ENCODE measurements at regions not wholly inside any gene's neighbourhood (a gene's known extent, or its start where the extent isn't known, plus 50 kb on each side); places are given as distances from the start of the nearest gene placed in this dataset.

DNA sequence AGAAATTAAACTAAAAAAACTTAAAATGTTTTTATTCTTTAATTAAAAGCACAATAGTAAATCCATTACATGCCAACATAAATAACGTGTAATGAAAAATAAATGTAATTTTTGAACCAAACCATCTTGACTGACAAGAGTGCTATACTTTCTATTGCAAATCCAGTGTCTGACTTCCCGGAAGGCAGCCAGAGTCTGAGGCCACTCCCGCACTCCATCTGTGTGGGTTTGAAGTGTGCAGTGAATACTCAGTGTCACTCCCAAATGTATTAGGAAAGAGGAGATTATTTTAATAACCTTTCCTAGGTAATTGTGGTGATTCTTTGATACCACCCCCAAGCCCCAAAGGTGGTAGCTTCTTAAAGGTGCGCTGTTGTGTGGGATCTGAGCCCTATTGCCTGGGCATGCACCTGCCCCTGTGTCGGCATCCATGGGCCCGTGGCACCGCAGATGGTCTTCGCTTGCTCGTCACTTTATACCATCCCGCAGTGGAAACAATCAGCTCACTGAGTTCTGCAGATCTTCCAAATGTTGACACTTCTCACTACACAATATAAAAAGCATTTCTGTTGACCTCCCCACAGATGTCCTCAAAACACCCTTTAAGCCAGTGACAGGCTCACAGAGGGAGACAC lies 391.2 kb downstream of the THBS2 start:
- no peak for ATAC-seq (ENCODE audit: poor library complexity)
- intact Hi-C loops (cut with DNase I, micrococcal nuclease), result no loop called here
- no peaks in the 10 kb centered on the region for H3K27me3 Mint-ChIP-seq
- DNase-seq, result no peak
- H3K9me3 Mint-ChIP-seq, result no peaks in the 10 kb centered on the region
- H3K36me3 Mint-ChIP-seq (ENCODE audit: low read depth), result no peaks in the 10 kb centered on the region
- no peak overlapping the region for H3K27ac ChIP-seq (ENCODE audit: low read depth in 1 of 2, low read length in 2 of 2)
- TF ChIP-seq, protein P1, sequence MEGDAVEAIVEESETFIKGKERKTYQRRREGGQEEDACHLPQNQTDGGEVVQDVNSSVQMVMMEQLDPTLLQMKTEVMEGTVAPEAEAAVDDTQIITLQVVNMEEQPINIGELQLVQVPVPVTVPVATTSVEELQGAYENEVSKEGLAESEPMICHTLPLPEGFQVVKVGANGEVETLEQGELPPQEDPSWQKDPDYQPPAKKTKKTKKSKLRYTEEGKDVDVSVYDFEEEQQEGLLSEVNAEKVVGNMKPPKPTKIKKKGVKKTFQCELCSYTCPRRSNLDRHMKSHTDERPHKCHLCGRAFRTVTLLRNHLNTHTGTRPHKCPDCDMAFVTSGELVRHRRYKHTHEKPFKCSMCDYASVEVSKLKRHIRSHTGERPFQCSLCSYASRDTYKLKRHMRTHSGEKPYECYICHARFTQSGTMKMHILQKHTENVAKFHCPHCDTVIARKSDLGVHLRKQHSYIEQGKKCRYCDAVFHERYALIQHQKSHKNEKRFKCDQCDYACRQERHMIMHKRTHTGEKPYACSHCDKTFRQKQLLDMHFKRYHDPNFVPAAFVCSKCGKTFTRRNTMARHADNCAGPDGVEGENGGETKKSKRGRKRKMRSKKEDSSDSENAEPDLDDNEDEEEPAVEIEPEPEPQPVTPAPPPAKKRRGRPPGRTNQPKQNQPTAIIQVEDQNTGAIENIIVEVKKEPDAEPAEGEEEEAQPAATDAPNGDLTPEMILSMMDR (IDR thresholded peaks at IDR 0.05), result no peak
- no peaks in the 10 kb centered on the region for H3K36me3 ChIP-seq (ENCODE audit: insufficient read depth, low read length)
- H3K4me1 ChIP-seq (ENCODE audit: insufficient read depth, low read length), result no peaks in the 10 kb centered on the region
- no peaks in the 10 kb centered on the region for H3K4me1 Mint-ChIP-seq (ENCODE audit: low read depth)
- H3K27me3 ChIP-seq (ENCODE audit: control insufficient read depth in 1 of 2, insufficient read depth in 2 of 2, low read length in 2 of 2), result no peaks in the 10 kb centered on the region
- CTCF ChIA-PET, result no interaction called here
- POLR2A ChIA-PET, result no interaction called here
- no peak overlapping the region for H3K27ac Mint-ChIP-seq
- H3K4me3 Mint-ChIP-seq, result no peak overlapping the region
- H3K9me3 ChIP-seq (ENCODE audit: control insufficient read depth in 1 of 2, insufficient read depth in 1 of 2, low read length in 2 of 2), result peaks cover 0 to 4% of the 10 kb centered on the region in 2 experiments
- no peak overlapping the region for H3K4me3 ChIP-seq (ENCODE audit: low read length)

DNA sequence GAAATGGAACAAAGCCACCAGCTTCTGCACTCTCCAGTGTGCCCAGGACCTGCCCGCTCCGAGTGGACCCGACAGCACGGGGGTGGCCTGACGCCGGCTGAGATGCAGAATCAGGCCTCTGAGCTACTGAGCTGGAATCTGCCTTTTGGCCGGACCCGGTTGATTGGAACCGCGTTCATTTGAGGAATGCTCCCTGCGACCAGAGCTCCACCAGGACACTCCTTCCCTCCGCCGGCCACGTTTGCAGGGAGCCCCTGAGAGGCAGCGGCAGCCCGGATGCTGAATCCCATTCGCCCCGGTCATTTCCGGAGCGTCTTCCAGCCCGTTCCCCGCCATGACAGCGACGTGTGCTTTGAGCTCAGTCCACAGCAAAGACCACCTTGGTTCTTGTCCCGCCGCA lies 392.7 kb downstream of the THBS2 start:
- H3K4me3 Mint-ChIP-seq, result no peak overlapping the region
- DNase-seq, result no peak
- H3K36me3 Mint-ChIP-seq (ENCODE audit: low read depth), result no peaks in the 10 kb centered on the region
- Histone ChIP-seq H3K36me3 (ENCODE audit: insufficient read depth, low read length) (no peaks in the 10 kb centered on the region), H3K9me3 (ENCODE audit: control insufficient read depth in 1 of 2, insufficient read depth in 1 of 2, low read length in 2 of 2) (no peaks in the 10 kb centered on the region), H3K27me3 (ENCODE audit: control insufficient read depth in 1 of 2, insufficient read depth in 2 of 2, low read length in 2 of 2) (no peaks in the 10 kb centered on the region), H3K27ac (ENCODE audit: low read depth in 1 of 2, low read length in 2 of 2) (no peak overlapping the region), H3K4me1 (ENCODE audit: insufficient read depth, low read length) (no peaks in the 10 kb centered on the region), H3K4me3 (ENCODE audit: low read length) (no peak overlapping the region)
- TF ChIP-seq, protein P1 (IDR thresholded peaks at IDR 0.05), result no peak
- CTCF ChIA-PET, result no interaction called here
- intact Hi-C loops (cut with DNase I, micrococcal nuclease), result no loop called here
- no peaks in the 10 kb centered on the region for H3K4me1 Mint-ChIP-seq (ENCODE audit: low read depth)
- H3K27ac Mint-ChIP-seq, result no peak overlapping the region
- H3K27me3 Mint-ChIP-seq, result no peaks in the 10 kb centered on the region
- H3K9me3 Mint-ChIP-seq, result no peaks in the 10 kb centered on the region
- POLR2A ChIA-PET, result no interaction called here
- no peak for ATAC-seq (ENCODE audit: poor library complexity)

DNA sequence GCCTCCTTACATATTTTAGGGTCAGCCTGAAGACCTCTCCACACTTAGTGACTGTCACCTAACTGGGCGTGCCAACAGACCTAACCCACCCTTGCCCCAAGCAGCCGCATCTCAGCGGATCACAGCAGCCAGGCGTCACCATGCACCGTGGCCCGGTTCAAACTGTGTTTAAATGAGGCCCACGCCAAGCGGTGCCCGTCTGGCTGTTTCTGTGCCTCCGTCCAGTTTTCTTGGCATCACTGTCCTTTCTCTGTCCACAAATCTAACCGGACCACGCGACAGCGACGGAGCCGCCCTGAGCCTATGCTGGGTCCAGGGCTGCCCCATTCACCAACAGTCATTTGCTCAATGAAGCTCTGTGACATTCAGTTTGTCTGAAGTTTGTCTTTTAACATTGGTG lies 393.3 kb downstream of the THBS2 start:
- no peaks in the 10 kb centered on the region for H3K36me3 Mint-ChIP-seq (ENCODE audit: low read depth)
- H3K27me3 Mint-ChIP-seq, result no peaks in the 10 kb centered on the region
- no peak overlapping the region for H3K27ac Mint-ChIP-seq
- H3K27ac ChIP-seq (ENCODE audit: low read depth in 1 of 2, low read length in 2 of 2), result no peak overlapping the region
- no peak overlapping the region for H3K4me3 ChIP-seq (ENCODE audit: low read length)
- TF ChIP-seq, protein P1 (IDR thresholded peaks at IDR 0.05), result no peak
- ChIA-PET CTCF (no interaction called here), POLR2A (no interaction called here)
- intact Hi-C loops (cut with DNase I, micrococcal nuclease), result no loop called here
- H3K9me3 ChIP-seq (ENCODE audit: control insufficient read depth in 1 of 2, insufficient read depth in 1 of 2, low read length in 2 of 2), result no peaks in the 10 kb centered on the region
- ATAC-seq (ENCODE audit: poor library complexity) (no peak), DNase-seq (no peak)
- H3K36me3 ChIP-seq (ENCODE audit: insufficient read depth, low read length), result no peaks in the 10 kb centered on the region
- H3K4me1 Mint-ChIP-seq (ENCODE audit: low read depth), result no peaks in the 10 kb centered on the region
- no peaks in the 10 kb centered on the region for H3K9me3 Mint-ChIP-seq
- H3K27me3 ChIP-seq (ENCODE audit: control insufficient read depth in 1 of 2, insufficient read depth in 2 of 2, low read length in 2 of 2), result no peaks in the 10 kb centered on the region
- H3K4me1 ChIP-seq (ENCODE audit: insufficient read depth, low read length), result no peaks in the 10 kb centered on the region
- no peak overlapping the region for H3K4me3 Mint-ChIP-seq
